ENCODE measurements at regions not wholly inside any gene's neighbourhood (a gene's known extent, or its start where the extent isn't known, plus 50 kb on each side); places are given as distances from the start of the nearest gene placed in this dataset.

- Histone ChIP-seq H3K27me3 (ENCODE audit: control insufficient read depth in 3 of 3, insufficient read depth in 3 of 3, low read length in 3 of 3) (no peaks in the 10 kb centered on the region), H3K27ac (ENCODE audit: low read depth, low read length) (no peak overlapping the region), H3K4me3 (ENCODE audit: low read length in 3 of 3) (no peak overlapping the region), H3K9ac (ENCODE audit: low read depth in 1 of 3, low read length in 3 of 3) (no peak overlapping the region), H3K36me3 (ENCODE audit: control insufficient read depth in 3 of 3, insufficient read depth in 3 of 3, low read length in 3 of 3) (no peaks in the 10 kb centered on the region), H3K9me3 (ENCODE audit: control insufficient read depth in 3 of 3, low read length in 3 of 3) (peaks cover 0 to 2% (median 0%) of the 10 kb centered on the region in 3 donors), H3K4me1 (ENCODE audit: control insufficient read depth in 3 of 3, insufficient read depth in 3 of 3, low read length in 3 of 3) (no peaks in the 10 kb centered on the region)
Observed at GRCh38 chr6:98142839-98143238, 691.5 kb upstream of the POU3F2 start.

- no peak overlapping the region for H3K27ac ChIP-seq (ENCODE audit: low read depth, low read length)
- no peaks in the 10 kb centered on the region for H3K27me3 ChIP-seq (ENCODE audit: control insufficient read depth in 3 of 3, insufficient read depth in 3 of 3, low read length in 3 of 3)
- peaks cover 0 to 2% (median 0%) of the 10 kb centered on the region in 3 donors for H3K9me3 ChIP-seq (ENCODE audit: control insufficient read depth in 3 of 3, low read length in 3 of 3)
- H3K9ac ChIP-seq (ENCODE audit: low read depth in 1 of 3, low read length in 3 of 3) = no peak overlapping the region
- H3K4me1 ChIP-seq (ENCODE audit: control insufficient read depth in 3 of 3, insufficient read depth in 3 of 3, low read length in 3 of 3) = no peaks in the 10 kb centered on the region
- H3K4me3 ChIP-seq (ENCODE audit: low read length in 3 of 3) = no peak overlapping the region
- H3K36me3 ChIP-seq (ENCODE audit: control insufficient read depth in 3 of 3, insufficient read depth in 3 of 3, low read length in 3 of 3) = no peaks in the 10 kb centered on the region
Observed at GRCh38 chr6:98146656-98147055, 687.7 kb upstream of the POU3F2 start.

GRCh38 chr6:98156580-98156979 lies 677.8 kb upstream of the POU3F2 start:
- Histone ChIP-seq H3K27ac (ENCODE audit: low read depth, low read length) (no peak overlapping the region), H3K9ac (ENCODE audit: low read depth in 1 of 3, low read length in 3 of 3) (no peak overlapping the region), H3K4me1 (ENCODE audit: control insufficient read depth in 3 of 3, insufficient read depth in 3 of 3, low read length in 3 of 3) (no peaks in the 10 kb centered on the region), H3K4me3 (ENCODE audit: low read length in 3 of 3) (no peak overlapping the region), H3K9me3 (ENCODE audit: control insufficient read depth in 3 of 3, low read length in 3 of 3) (no peaks in the 10 kb centered on the region), H3K27me3 (ENCODE audit: control insufficient read depth in 3 of 3, insufficient read depth in 3 of 3, low read length in 3 of 3) (no peaks in the 10 kb centered on the region), H3K36me3 (ENCODE audit: control insufficient read depth in 3 of 3, insufficient read depth in 3 of 3, low read length in 3 of 3) (no peaks in the 10 kb centered on the region)

GRCh38 chr6:98179606-98180005 lies 654.8 kb upstream of the POU3F2 start:
- no peak overlapping the region for H3K4me3 ChIP-seq (ENCODE audit: low read length in 3 of 3)
- H3K36me3 ChIP-seq (ENCODE audit: control insufficient read depth in 3 of 3, insufficient read depth in 3 of 3, low read length in 3 of 3) = no peaks in the 10 kb centered on the region
- H3K4me1 ChIP-seq (ENCODE audit: control insufficient read depth in 3 of 3, insufficient read depth in 3 of 3, low read length in 3 of 3) = no peaks in the 10 kb centered on the region
- no peak overlapping the region for H3K9ac ChIP-seq (ENCODE audit: low read depth in 1 of 3, low read length in 3 of 3)
- peaks cover 0 to 4% (median 0%) of the 10 kb centered on the region in 3 donors for H3K9me3 ChIP-seq (ENCODE audit: control insufficient read depth in 3 of 3, low read length in 3 of 3)
- no peak overlapping the region for H3K27ac ChIP-seq (ENCODE audit: low read depth, low read length)
- H3K27me3 ChIP-seq (ENCODE audit: control insufficient read depth in 3 of 3, insufficient read depth in 3 of 3, low read length in 3 of 3) = no peaks in the 10 kb centered on the region

GRCh38 chr6:98200084-98200483 lies 634.3 kb upstream of the POU3F2 start:
- Histone ChIP-seq H3K36me3 (ENCODE audit: control insufficient read depth in 3 of 3, insufficient read depth in 3 of 3, low read length in 3 of 3) (no peaks in the 10 kb centered on the region), H3K27ac (ENCODE audit: low read depth, low read length) (no peak overlapping the region), H3K9ac (ENCODE audit: low read depth in 1 of 3, low read length in 3 of 3) (no peak overlapping the region), H3K4me1 (ENCODE audit: control insufficient read depth in 3 of 3, insufficient read depth in 3 of 3, low read length in 3 of 3) (no peaks in the 10 kb centered on the region), H3K9me3 (ENCODE audit: control insufficient read depth in 3 of 3, low read length in 3 of 3) (no peaks in the 10 kb centered on the region), H3K4me3 (ENCODE audit: low read length in 3 of 3) (no peak overlapping the region), H3K27me3 (ENCODE audit: control insufficient read depth in 3 of 3, insufficient read depth in 3 of 3, low read length in 3 of 3) (no peaks in the 10 kb centered on the region)

GRCh38 chr6:98203170-98203806 lies 631.1 kb upstream of the POU3F2 start:
- Histone ChIP-seq H3K4me3 (ENCODE audit: low read length in 3 of 3) (no peak overlapping the region), H3K27me3 (ENCODE audit: control insufficient read depth in 3 of 3, insufficient read depth in 3 of 3, low read length in 3 of 3) (no peaks in the 10 kb centered on the region)

GRCh38 chr6:98212468-98212867 lies 621.9 kb upstream of the POU3F2 start:
- no peaks in the 10 kb centered on the region for H3K36me3 ChIP-seq (ENCODE audit: control insufficient read depth in 3 of 3, insufficient read depth in 3 of 3, low read length in 3 of 3)

More at GRCh38 chr6:98203170-98203806, 631.1 kb upstream of the POU3F2 start:
- Histone ChIP-seq H3K36me3 (ENCODE audit: control insufficient read depth in 3 of 3, insufficient read depth in 3 of 3, low read length in 3 of 3) (no peaks in the 10 kb centered on the region), H3K9me3 (ENCODE audit: control insufficient read depth in 3 of 3, low read length in 3 of 3) (no peaks in the 10 kb centered on the region), H3K4me1 (ENCODE audit: control insufficient read depth in 3 of 3, insufficient read depth in 3 of 3, low read length in 3 of 3) (no peaks in the 10 kb centered on the region), H3K9ac (ENCODE audit: low read depth in 1 of 3, low read length in 3 of 3) (no peak overlapping the region), H3K27ac (ENCODE audit: low read depth, low read length) (no peak overlapping the region)

GRCh38 chr6:98215531-98215930 lies 618.8 kb upstream of the POU3F2 start:
- Histone ChIP-seq H3K36me3 (ENCODE audit: control insufficient read depth in 3 of 3, insufficient read depth in 3 of 3, low read length in 3 of 3) (no peaks in the 10 kb centered on the region), H3K9ac (ENCODE audit: low read depth in 1 of 3, low read length in 3 of 3) (no peak overlapping the region), H3K4me3 (ENCODE audit: low read length in 3 of 3) (no peak overlapping the region), H3K9me3 (ENCODE audit: control insufficient read depth in 3 of 3, low read length in 3 of 3) (no peaks in the 10 kb centered on the region), H3K4me1 (ENCODE audit: control insufficient read depth in 3 of 3, insufficient read depth in 3 of 3, low read length in 3 of 3) (no peaks in the 10 kb centered on the region), H3K27me3 (ENCODE audit: control insufficient read depth in 3 of 3, insufficient read depth in 3 of 3, low read length in 3 of 3) (no peaks in the 10 kb centered on the region), H3K27ac (ENCODE audit: low read depth, low read length) (no peak overlapping the region)

More at GRCh38 chr6:98212468-98212867, 621.9 kb upstream of the POU3F2 start:
- Histone ChIP-seq H3K27me3 (ENCODE audit: control insufficient read depth in 3 of 3, insufficient read depth in 3 of 3, low read length in 3 of 3) (no peaks in the 10 kb centered on the region), H3K9ac (ENCODE audit: low read depth in 1 of 3, low read length in 3 of 3) (no peak overlapping the region), H3K4me3 (ENCODE audit: low read length in 3 of 3) (no peak overlapping the region), H3K4me1 (ENCODE audit: control insufficient read depth in 3 of 3, insufficient read depth in 3 of 3, low read length in 3 of 3) (no peaks in the 10 kb centered on the region), H3K9me3 (ENCODE audit: control insufficient read depth in 3 of 3, low read length in 3 of 3) (no peaks in the 10 kb centered on the region), H3K27ac (ENCODE audit: low read depth, low read length) (no peak overlapping the region)

GRCh38 chr6:98230250-98230649 lies 604.1 kb upstream of the POU3F2 start:
- no peaks in the 10 kb centered on the region for H3K9me3 ChIP-seq (ENCODE audit: control insufficient read depth in 3 of 3, low read length in 3 of 3)
- H3K4me1 ChIP-seq (ENCODE audit: control insufficient read depth in 3 of 3, insufficient read depth in 3 of 3, low read length in 3 of 3) = no peaks in the 10 kb centered on the region
- H3K9ac ChIP-seq (ENCODE audit: low read depth in 1 of 3, low read length in 3 of 3) = no peak overlapping the region
- H3K36me3 ChIP-seq (ENCODE audit: control insufficient read depth in 3 of 3, insufficient read depth in 3 of 3, low read length in 3 of 3) = no peaks in the 10 kb centered on the region
- no peaks in the 10 kb centered on the region for H3K27me3 ChIP-seq (ENCODE audit: control insufficient read depth in 3 of 3, insufficient read depth in 3 of 3, low read length in 3 of 3)
- no peak overlapping the region for H3K4me3 ChIP-seq (ENCODE audit: low read length in 3 of 3)
- H3K27ac ChIP-seq (ENCODE audit: low read depth, low read length) = no peak overlapping the region

GRCh38 chr6:98239057-98239456 lies 595.3 kb upstream of the POU3F2 start:
- H3K4me3 ChIP-seq (ENCODE audit: low read length in 3 of 3) = no peak overlapping the region
- no peak overlapping the region for H3K27ac ChIP-seq (ENCODE audit: low read depth, low read length)
- H3K9me3 ChIP-seq (ENCODE audit: control insufficient read depth in 3 of 3, low read length in 3 of 3) = no peaks in the 10 kb centered on the region
- H3K9ac ChIP-seq (ENCODE audit: low read depth in 1 of 3, low read length in 3 of 3) = no peak overlapping the region
- no peaks in the 10 kb centered on the region for H3K36me3 ChIP-seq (ENCODE audit: control insufficient read depth in 3 of 3, insufficient read depth in 3 of 3, low read length in 3 of 3)
- H3K27me3 ChIP-seq (ENCODE audit: control insufficient read depth in 3 of 3, insufficient read depth in 3 of 3, low read length in 3 of 3) = no peaks in the 10 kb centered on the region
- no peaks in the 10 kb centered on the region for H3K4me1 ChIP-seq (ENCODE audit: control insufficient read depth in 3 of 3, insufficient read depth in 3 of 3, low read length in 3 of 3)

Data from skeletal muscle tissue (tissue), 3 donors.